Endothelial cell of umbilical vein (primary cell): ENCODE measurements at regions not wholly inside any gene's neighbourhood (a gene's known extent, or its start where the extent isn't known, plus 50 kb on each side); places are given as distances from the start of the nearest gene placed in this dataset.

Experiments
- BruUV-seq: library from RNA; stranded (reverse); fragments of 400-500 nt; replicated peaks from 2 replicates; lab custom pipeline; 2021; lab: Mats Ljungman, UMichigan
- CTCF ChIA-PET: fragments of 300-600, 350-600 bp; sonication (Branson Sonifier 250); formaldehyde crosslinking; loops from one replicate; lab custom pipeline; 2021; ENCODE audit warnings: antibody characterized with exemption, inconsistent platforms; lab: Charles Lee
- POLR2A ChIA-PET: fragments of 300-600, 350-600 bp; sonication (Branson Sonifier 250); formaldehyde crosslinking; loops from one replicate; lab custom pipeline; 2021; ENCODE audit warnings: antibody characterized with exemption, inconsistent platforms; lab: Charles Lee
- DNase-seq: peaks from one replicate; pipeline ENCODE4 v3.0.0-alpha.2; 2011; ENCODE audit warnings: low read depth, low spot score
- FAIRE-seq: peaks from 2 replicates; lab custom pipeline; 2011; peaks lifted over from hg19 to GRCh38; lab: Jason Lieb, UNC
- H2AFZ ChIP-seq: 2 replicates; pipeline ENCODE4 v1.6.0; 2012; ENCODE audit warnings: low read depth, low read length, control low read depth, inconsistent platforms
- H3K27ac ChIP-seq: 2 replicates; pipeline ENCODE4 v1.5.1; 2011; ENCODE audit warnings: low read depth, mild to moderate bottlenecking, control low read depth, low read length, moderate library complexity; ENCODE audit not compliant: insufficient read depth
- H3K27me3 ChIP-seq, 2 experiments: 2 replicates each; pipeline versions ENCODE4 v1.6.0 to v1.6.1; 2011; ENCODE audit warnings: low read length in 2 of 2, mixed read lengths in 1 of 2; ENCODE audit not compliant: control insufficient read depth in 2 of 2, insufficient read depth in 2 of 2
- H3K36me3 ChIP-seq, 2 experiments: 2 replicates in 1 of 2; 3 replicates in 1 of 2; pipeline ENCODE4 v1.5.1; 2011; ENCODE audit warnings: low read length in 2 of 2, mild to moderate bottlenecking in 1 of 2, moderate library complexity in 1 of 2; ENCODE audit not compliant: control insufficient read depth in 2 of 2, insufficient read depth in 2 of 2; ENCODE audit errors: extremely low read depth in 1 of 2
- H3K4me1 ChIP-seq: 3 replicates; pipeline ENCODE4 v1.5.1; 2011; ENCODE audit warnings: mild to moderate bottlenecking, low read length; ENCODE audit not compliant: control insufficient read depth, insufficient read depth; ENCODE audit errors: extremely low read depth
- H3K4me2 ChIP-seq: 2 replicates; pipeline ENCODE4 v1.6.1; 2011; ENCODE audit warnings: low read length, control low read depth, mixed read lengths; ENCODE audit not compliant: insufficient read depth
- H3K4me3 ChIP-seq, 3 experiments: fragments of 200-600 bp in 1 of 3; sonication (generic), shearing (Covaris generic) in 1 of 3; replicated peaks in 1 of 3; 2 replicates each; pipeline ENCODE4 v1.5.1; 2011 to 2016; ENCODE audit warnings: control low read depth in 3 of 3, low read length in 3 of 3, mild to moderate bottlenecking in 2 of 3, inconsistent platforms in 1 of 3, low read depth in 1 of 3, moderate library complexity in 1 of 3; ENCODE audit not compliant: insufficient read depth in 1 of 3
- H3K79me2 ChIP-seq: 2 replicates; pipeline ENCODE4 v1.6.0; 2012; ENCODE audit warnings: low read length, inconsistent platforms; ENCODE audit not compliant: control insufficient read depth, insufficient read depth
- H3K9ac ChIP-seq: replicated peaks from 2 replicates; pipeline ENCODE3; 2011; ENCODE audit warnings: low read length, control low read depth; ENCODE audit not compliant: insufficient read depth; ENCODE audit errors: extremely low read depth
- H3K9me1 ChIP-seq: replicated peaks from 3 replicates; pipeline ENCODE4 v1.6.0; 2011; ENCODE audit warnings: mild to moderate bottlenecking, low read length; ENCODE audit not compliant: control insufficient read depth, insufficient read depth; ENCODE audit errors: extremely low read depth
- H3K9me3 ChIP-seq: replicated peaks from 2 replicates; pipeline ENCODE4 v1.5.1; 2012; ENCODE audit warnings: low read length, inconsistent platforms; ENCODE audit not compliant: control insufficient read depth, insufficient read depth
- H4K20me1 ChIP-seq: replicated peaks from 2 replicates; pipeline ENCODE3; 2011; ENCODE audit warnings: mild to moderate bottlenecking, low read length; ENCODE audit not compliant: control insufficient read depth, insufficient read depth; ENCODE audit errors: extremely low read depth
- CTCF ChIP-seq, 2 donors: IDR thresholded peaks; 1 replicate in 1 of 2; 2 replicates in 1 of 2; pipeline ENCODE4 v1.5.1; 2011; ENCODE audit warnings: low read length in 2 of 2, mild to moderate bottlenecking in 2 of 2, moderate library complexity in 2 of 2, control low read depth in 1 of 2, inconsistent platforms in 1 of 2, low read depth in 1 of 2; ENCODE audit not compliant: insufficient read depth in 1 of 2; ENCODE audit errors: extremely low read depth in 1 of 2
- EZH2 ChIP-seq: IDR thresholded peaks from 2 replicates; pipeline ENCODE4 v1.6.1; 2012; ENCODE audit warnings: borderline replicate concordance, low read depth, mild to moderate bottlenecking, moderate library complexity, low read length, inconsistent platforms; ENCODE audit not compliant: severe bottlenecking
- FOS ChIP-seq: IDR thresholded peaks from 2 replicates; pipeline ENCODE4 v1.6.1; 2011; ENCODE audit warnings: mild to moderate bottlenecking, low read length, moderate library complexity, borderline replicate concordance; ENCODE audit not compliant: insufficient read depth
- GATA2 ChIP-seq: IDR thresholded peaks from 2 replicates; pipeline ENCODE4 v1.7.0; 2011; ENCODE audit warnings: low read depth, mild to moderate bottlenecking, moderate library complexity, mixed read lengths, low read length; ENCODE audit not compliant: insufficient read length, insufficient read depth
- JUN ChIP-seq: IDR thresholded peaks from 2 replicates; pipeline ENCODE4 v1.6.1; 2011; ENCODE audit warnings: borderline replicate concordance, low read depth; ENCODE audit not compliant: insufficient read length, insufficient read depth
- MAX ChIP-seq: IDR thresholded peaks from 2 replicates; pipeline ENCODE4 v1.6.1; 2011; ENCODE audit not compliant: insufficient read depth, insufficient read length
- MYC ChIP-seq: IDR thresholded peaks from one replicate; pipeline ENCODE4 v1.6.1; 2011; ENCODE audit warnings: mild to moderate bottlenecking, low read depth, low read length
- POLR2A ChIP-seq: IDR thresholded peaks from 2 replicates; pipeline ENCODE4 v1.6.1; 2012; ENCODE audit warnings: low read depth, mild to moderate bottlenecking, control low read depth, low read length
- POLR2AphosphoS5 ChIP-seq: IDR thresholded peaks from 2 replicates; pipeline ENCODE4 v1.6.1; 2012; ENCODE audit warnings: low read depth, mild to moderate bottlenecking, control low read depth, low read length, moderate library complexity; ENCODE audit not compliant: insufficient read depth
- dilution Hi-C: fragments of 300-500 bp; cut with MboI; formaldehyde crosslinking; loops from one replicate; pipeline ENCODE4 v1.15.0; 2019; ENCODE audit warnings: low sequenced_read_pairs; ENCODE audit not compliant: extremely low pct_ligation_motif_present
- intact Hi-C: fragments of 100-400 bp; cut with micrococcal nuclease; formaldehyde crosslinking; loops from one replicate; pipeline ENCODE4 v1.10.0; 2022

DNA sequence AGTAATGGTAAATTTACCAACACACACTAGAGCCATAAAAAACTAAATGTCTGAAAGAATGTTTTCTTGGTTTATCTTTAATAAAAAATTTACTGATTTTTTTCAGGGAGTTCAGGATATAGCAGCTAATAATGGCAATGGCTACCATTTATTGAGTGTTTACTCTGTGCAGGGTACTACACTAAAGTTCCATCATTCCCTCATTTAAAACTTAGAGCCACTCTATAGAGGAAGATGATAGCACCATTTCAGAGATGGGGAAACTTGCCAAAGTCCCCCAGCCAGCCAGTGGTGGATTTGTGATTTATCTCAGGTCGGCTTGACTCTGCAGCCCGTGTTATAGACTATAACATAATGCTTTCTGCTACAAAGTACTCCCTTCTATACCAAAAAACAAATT lies 86.6 kb downstream of the LSMEM1 start:
- H3K9me3 ChIP-seq: no peaks in the 10 kb centered on the region
- DNase-seq (no peak), FAIRE-seq (no peak)
- no peaks in the 10 kb centered on the region for H3K36me3 ChIP-seq
- H2AFZ ChIP-seq: no peak overlapping the region
- no peak overlapping the region for H3K9ac ChIP-seq
- intact Hi-C loops (no loop called here), dilution Hi-C loops (no loop called here)
- no TSS peak for BruUV-seq
- ChIA-PET CTCF (interaction anchor here (0.9 to 1.8 kb wide), 3 partner anchors 17 to 332 kb away, joined by 3 to 7 read pairs (median 3); no protein-coding TSS in a partner anchor), POLR2A (no interaction called here)
- H4K20me1 ChIP-seq: no peaks in the 10 kb centered on the region
- H3K9me1 ChIP-seq: no peaks in the 10 kb centered on the region
- no peak overlapping the region for H3K27ac ChIP-seq
- H3K79me2 ChIP-seq: no peaks in the 10 kb centered on the region
- peaks cover 0 to 2% of the 10 kb centered on the region in 2 experiments for H3K27me3 ChIP-seq
- H3K4me1 ChIP-seq: no peaks in the 10 kb centered on the region
- no peak overlapping the region for H3K4me3 ChIP-seq
- no peak overlapping the region for H3K4me2 ChIP-seq
- no peak for TF ChIP-seq EZH2
- TF ChIP-seq FOS: no peak
- TF ChIP-seq MYC: no peak
- no peak for TF ChIP-seq GATA2
- TF ChIP-seq JUN: no peak
- no peak for TF ChIP-seq POLR2A
- TF ChIP-seq MAX: no peak
- no peak for TF ChIP-seq CTCF (IDR thresholded peaks at IDR 0.05; ENCODE audit: extremely low read depth in 1 of 2, insufficient read depth in 1 of 2, low read depth in 1 of 2, low read length in 2 of 2)
- TF ChIP-seq POLR2AphosphoS5: no peak
